A549 (cell line): ENCODE measurements at regions not wholly inside any gene's neighbourhood (a gene's known extent, or its start where the extent isn't known, plus 50 kb on each side); places are given as distances from the start of the nearest gene placed in this dataset.

ENCODE experiments used
- ATOH8 ChIP-seq: fragments of 250-450 bp; sonication (Bioruptor Pico); IDR thresholded peaks from 2 replicates; pipeline ENCODE4 v1.5.0; 2020; ENCODE audit warnings: low read depth, mild to moderate bottlenecking, moderate library complexity
- CTCF ChIP-seq: fragments of >200 bp; sonication (Bioruptor Twin); formaldehyde crosslinking; IDR thresholded peaks from 3 replicates; pipeline ENCODE4 v1.5.1; 2016
- EHMT2 ChIP-seq: fragments of 200-600 bp; sonication (generic); IDR thresholded peaks from 2 replicates; pipeline ENCODE4 v1.6.1; 2016; ENCODE audit warnings: antibody characterized with exemption, low read depth, mild to moderate bottlenecking, moderate library complexity
- EP300 ChIP-seq, 2 experiments: fragments of >200 bp; sonication (Bioruptor Twin); formaldehyde crosslinking; IDR thresholded peaks; 2 replicates in 1 of 2; 3 replicates in 1 of 2; pipeline ENCODE4 v1.6.1; 2016 to 2017
- MAX ChIP-seq: IDR thresholded peaks from 2 replicates; pipeline ENCODE4 v1.6.1; 2012
- PHF8 ChIP-seq: fragments of 200-600 bp; sonication (generic); IDR thresholded peaks from 2 replicates; pipeline ENCODE4 v1.6.1; 2016; ENCODE audit warnings: low read depth, mild to moderate bottlenecking, antibody characterized with exemption, moderate library complexity, borderline replicate concordance
- RFX5 ChIP-seq: fragments of 450-650 bp; IDR thresholded peaks from 2 replicates; pipeline ENCODE4 v1.7.1; 2014; ENCODE audit warnings: antibody characterized with exemption, mild to moderate bottlenecking, moderate library complexity

GRCh38 chr22:48882636-48883200, 945.0 kb downstream of the BRD1 start:
- TF ChIP-seq MAX (no peak), RFX5 (no peak), EP300 (IDR thresholded peaks at IDR 0.05) (no peak), ATOH8 (CRISPR knock-in tag) (no peak), PHF8 (no peak), CTCF (no peak), EHMT2 (no peak)
